Neural progenitor cell (in vitro differentiated cells): ENCODE measurements at regions not wholly inside any gene's neighbourhood (a gene's known extent, or its start where the extent isn't known, plus 50 kb on each side); places are given as distances from the start of the nearest gene placed in this dataset.

Experiments
- DNase-seq: peaks from one replicate; pipeline ENCODE4 v3.0.0-alpha.2; 2016; ENCODE audit warnings: low spot score
- H2AFZ ChIP-seq: fragments of 200-600 bp; sonication (generic); replicated peaks from 2 replicates; pipeline ENCODE4 v1.6.1; 2016; ENCODE audit warnings: antibody characterized with exemption
- H3F3A ChIP-seq: fragments of 200-600 bp; sonication (generic); 2 replicates; pipeline ENCODE4 v1.6.1; 2016; ENCODE audit warnings: antibody characterized with exemption, low read depth
- H3K27ac ChIP-seq: fragments of 200-600 bp; sonication (generic); 2 replicates; pipeline ENCODE4 v1.5.1; 2016; ENCODE audit warnings: mild to moderate bottlenecking
- H3K27me3 ChIP-seq: fragments of 200-600 bp; sonication (generic); 2 replicates; pipeline ENCODE4 v1.6.1; 2016; ENCODE audit warnings: mild to moderate bottlenecking, moderate library complexity
- H3K36me3 ChIP-seq: fragments of 200-600 bp; sonication (generic); 2 replicates; pipeline ENCODE4 v1.5.1; 2016
- H3K4me1 ChIP-seq: fragments of 200-600 bp; sonication (generic); 2 replicates; pipeline ENCODE4 v1.6.1; 2016; ENCODE audit warnings: mixed run types
- H3K4me2 ChIP-seq: fragments of 200-600 bp; sonication (generic); 2 replicates; pipeline ENCODE4 v1.6.1; 2016
- H3K4me3 ChIP-seq: fragments of 200-600 bp; sonication (generic); 2 replicates; pipeline ENCODE4 v1.5.1; 2016
- H3K79me2 ChIP-seq: fragments of 200-600 bp; sonication (generic); 2 replicates; pipeline ENCODE4 v1.6.1; 2016; ENCODE audit warnings: low read depth
- H3K9ac ChIP-seq: fragments of 200-600 bp; sonication (generic); 2 replicates; pipeline ENCODE4 v1.6.1; 2016
- H3K9me3 ChIP-seq: fragments of 200-600 bp; sonication (generic); 2 replicates; pipeline ENCODE4 v1.5.1; 2016; ENCODE audit warnings: low read depth
- H4K20me1 ChIP-seq: fragments of 200-600 bp; sonication (generic); 2 replicates; pipeline ENCODE4 v1.6.1; 2016; ENCODE audit warnings: low read depth
- H3K27ac Mint-ChIP-seq: 3 replicates; pipeline ENCODE4 v1.8.0; 2021; ENCODE audit warnings: mixed read lengths
- H3K27me3 Mint-ChIP-seq: 2 replicates; pipeline ENCODE4 v1.8.0; 2022; ENCODE audit warnings: low read depth, mild to moderate bottlenecking, inconsistent platforms, moderate library complexity, mixed read lengths; ENCODE audit not compliant: insufficient read depth
- H3K36me3 Mint-ChIP-seq: 3 replicates; pipeline ENCODE4 v1.8.0; 2021; ENCODE audit warnings: mixed read lengths
- H3K4me1 Mint-ChIP-seq: 3 replicates; pipeline ENCODE4 v1.8.0; 2021; ENCODE audit warnings: mixed read lengths
- H3K4me3 Mint-ChIP-seq: 3 replicates; pipeline ENCODE4 v1.8.0; 2021; ENCODE audit warnings: mild to moderate bottlenecking, moderate library complexity, mixed read lengths
- H3K9me3 Mint-ChIP-seq: 3 replicates; pipeline ENCODE4 v1.8.0; 2020; ENCODE audit warnings: mixed read lengths
- CTCF ChIP-seq: fragments of 200-600 bp; sonication (generic); IDR thresholded peaks from 2 replicates; pipeline ENCODE4 v1.5.1; 2017; ENCODE audit warnings: antibody characterized with exemption, mild to moderate bottlenecking
- EZH2 ChIP-seq: fragments of 200-600 bp; sonication (generic); IDR thresholded peaks from 2 replicates; pipeline ENCODE4 v1.6.1; 2017; ENCODE audit warnings: antibody characterized with exemption, mild to moderate bottlenecking, moderate library complexity
- EZH2phosphoT487 ChIP-seq: fragments of 200-600 bp; sonication (generic); IDR thresholded peaks from 2 replicates; pipeline ENCODE4 v1.6.1; 2017; ENCODE audit warnings: antibody characterized with exemption

GRCh38 chrX:7254144-7254543 is 106.2 kb upstream of the PUDP start:
- no peak overlapping the region for H3K27ac ChIP-seq
- no peaks in the 10 kb centered on the region for H3K4me1 ChIP-seq
- H4K20me1 ChIP-seq, result no peaks in the 10 kb centered on the region
- no peak for DNase-seq
- H3K27me3 Mint-ChIP-seq, result no peaks in the 10 kb centered on the region
- no peak overlapping the region for H3K4me3 Mint-ChIP-seq
- H3K9me3 Mint-ChIP-seq, result peaks cover 3% of the 10 kb centered on the region
- TF ChIP-seq CTCF, result no peak
- TF ChIP-seq EZH2phosphoT487, result no peak
- no peak for TF ChIP-seq EZH2
- no peaks in the 10 kb centered on the region for H3K9me3 ChIP-seq
- no peak overlapping the region for H3K4me3 ChIP-seq
- no peaks in the 10 kb centered on the region for H3K79me2 ChIP-seq
- H3K27me3 ChIP-seq, result no peaks in the 10 kb centered on the region
- H3K9ac ChIP-seq, result no peak overlapping the region
- no peak overlapping the region for H3K27ac Mint-ChIP-seq
- no peaks in the 10 kb centered on the region for H3K36me3 ChIP-seq
- H3K4me2 ChIP-seq, result no peak overlapping the region
- H3F3A ChIP-seq, result no peaks in the 10 kb centered on the region
- peaks cover 2% of the 10 kb centered on the region for H3K4me1 Mint-ChIP-seq
- H3K36me3 Mint-ChIP-seq, result peaks cover 20% of the 10 kb centered on the region
- no peak overlapping the region for H2AFZ ChIP-seq

DNA sequence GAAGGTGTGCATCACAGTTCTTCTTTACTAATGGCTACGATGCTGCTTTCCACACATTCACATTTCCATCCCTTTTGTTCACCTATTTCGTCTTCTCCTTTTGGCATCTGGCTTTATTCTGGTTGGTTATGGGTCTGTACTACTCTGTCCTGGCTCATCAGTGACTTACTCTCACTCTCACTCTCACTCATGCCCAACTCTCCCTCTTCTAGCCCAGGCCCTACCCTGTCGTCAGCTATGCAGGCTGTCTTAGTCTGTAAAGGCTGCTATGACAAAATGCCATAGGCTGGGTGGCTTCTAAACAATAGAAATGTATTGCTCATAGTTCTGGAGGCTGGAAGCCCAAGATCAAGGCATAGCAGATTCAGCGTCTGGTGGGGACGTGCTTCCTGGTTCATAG is 105.6 kb upstream of the PUDP start:
- no peak overlapping the region for H3K4me3 Mint-ChIP-seq
- Histone ChIP-seq H3K4me2 (no peak overlapping the region), H3K9me3 (peaks cover 4% of the 10 kb centered on the region), H2AFZ (no peak overlapping the region), H3K9ac (no peak overlapping the region), H3K4me1 (no peaks in the 10 kb centered on the region), H3K79me2 (no peaks in the 10 kb centered on the region), H3K27ac (no peak overlapping the region), H3K27me3 (no peaks in the 10 kb centered on the region), H4K20me1 (no peaks in the 10 kb centered on the region), H3K4me3 (no peak overlapping the region), H3K36me3 (no peaks in the 10 kb centered on the region), H3F3A (no peaks in the 10 kb centered on the region)
- TF ChIP-seq CTCF, result no peak
- H3K4me1 Mint-ChIP-seq, result peaks cover 2% of the 10 kb centered on the region
- H3K27ac Mint-ChIP-seq, result no peak overlapping the region
- no peak for DNase-seq
- no peaks in the 10 kb centered on the region for H3K27me3 Mint-ChIP-seq
- peaks cover 16% of the 10 kb centered on the region for H3K36me3 Mint-ChIP-seq
- H3K9me3 Mint-ChIP-seq, result peaks cover 5% of the 10 kb centered on the region

GRCh38 chrX:7252013-7252610 is 104.2 kb upstream of the PUDP start:
- no peak for DNase-seq
- no peak overlapping the region for H3K9ac ChIP-seq
- H3K4me3 Mint-ChIP-seq, result no peak overlapping the region
- no peak overlapping the region for H3K27ac Mint-ChIP-seq
- H3K79me2 ChIP-seq, result no peaks in the 10 kb centered on the region
- no peaks in the 10 kb centered on the region for H4K20me1 ChIP-seq
- H3K9me3 Mint-ChIP-seq, result peaks cover 9% of the 10 kb centered on the region
- no peaks in the 10 kb centered on the region for H3K27me3 ChIP-seq
- H3K4me3 ChIP-seq, result no peak overlapping the region
- H3K4me1 ChIP-seq, result no peaks in the 10 kb centered on the region
- no peak for TF ChIP-seq EZH2
- no peak for TF ChIP-seq EZH2phosphoT487
- TF ChIP-seq CTCF, result no peak
- H2AFZ ChIP-seq, result no peak overlapping the region
- no peak overlapping the region for H3K4me2 ChIP-seq
- no peaks in the 10 kb centered on the region for H3F3A ChIP-seq
- peaks cover 4% of the 10 kb centered on the region for H3K9me3 ChIP-seq
- no peaks in the 10 kb centered on the region for H3K36me3 ChIP-seq
- no peak overlapping the region for H3K27ac ChIP-seq
- peaks cover 16% of the 10 kb centered on the region for H3K36me3 Mint-ChIP-seq
- no peaks in the 10 kb centered on the region for H3K27me3 Mint-ChIP-seq
- H3K4me1 Mint-ChIP-seq, result peaks cover 2% of the 10 kb centered on the region
